Transverse colon (tissue), 4 donors: ENCODE measurements at regions not wholly inside any gene's neighbourhood (a gene's known extent, or its start where the extent isn't known, plus 50 kb on each side); places are given as distances from the start of the nearest gene placed in this dataset.

ENCODE experiments used
- DNase-seq: peaks from one replicate; pipeline ENCODE4 v3.0.0-alpha.2; 2019
- H3K27ac ChIP-seq, 4 donors: fragments of 200-600 bp; sonication (generic); 2 replicates each; pipeline ENCODE4 v1.5.1; 2016 to 2018; ENCODE audit warnings: inconsistent platforms in 4 of 4
- H3K27me3 ChIP-seq: fragments of 200-600 bp; sonication (generic); 2 replicates; pipeline ENCODE4 v1.5.1; 2017; ENCODE audit warnings: inconsistent platforms
- H3K36me3 ChIP-seq, 4 donors: fragments of 200-600 bp; sonication (generic); 2 replicates each; pipeline ENCODE4 v1.5.1; 2017 to 2019; ENCODE audit warnings: inconsistent platforms in 4 of 4
- H3K4me1 ChIP-seq, 4 donors: fragments of 200-600 bp; sonication (generic); 2 replicates each; pipeline ENCODE4 v1.5.1; 2017 to 2020; ENCODE audit warnings: inconsistent platforms in 4 of 4
- H3K4me3 ChIP-seq, 4 donors: fragments of 200-600 bp; sonication (generic); 1 replicate in 1 of 4; 2 replicates in 3 of 4; pipeline versions ENCODE4 v1.5.1 to v1.6.1; 2017 to 2019; ENCODE audit warnings: inconsistent platforms in 4 of 4
- H3K9me3 ChIP-seq, 2 donors: fragments of 200-600 bp; sonication (generic); 2 replicates each; pipeline ENCODE4 v1.5.1; 2017 to 2019; ENCODE audit warnings: inconsistent platforms in 2 of 2
- EP300 ChIP-seq: sonication (generic); formaldehyde crosslinking; IDR thresholded peaks from one replicate; pipeline ENCODE4 v1.6.1; 2017; ENCODE audit warnings: antibody characterized with exemption, low read depth
- POLR2A ChIP-seq: fragments of 450-650 bp; IDR thresholded peaks from one replicate; pipeline ENCODE4 v1.6.1; 2016; ENCODE audit warnings: antibody characterized with exemption, mild to moderate bottlenecking, moderate library complexity
- POLR2AphosphoS5 ChIP-seq, 3 donors: sonication (generic); formaldehyde crosslinking; IDR thresholded peaks; one replicate each; pipeline ENCODE4 v1.6.1; 2016; ENCODE audit warnings: antibody characterized with exemption in 3 of 3
- WGBS, 2 donors: methylation state at CpG; one replicate each; pipeline ENCODE4 v1.1.5; 2018; ENCODE audit warnings: low coverage in 1 of 2; 5-methylcytosine and 5-hydroxymethylcytosine counted together
- in situ Hi-C, 4 donors: fragments of 200-750 bp; cut with MboI; loops; one replicate each; pipeline versions ENCODE4 v1.15.0 to v1.15.1; 2017; ENCODE audit warnings: low sequenced_read_pairs in 3 of 4, low pct_ligation_motif_present in 1 of 4, low pct_unique_long_range_greater_than_20kb in 1 of 4
- intact Hi-C: fragments of 100-400 bp; cut with DNase I; formaldehyde crosslinking; loops from one replicate; pipeline ENCODE4 v1.15.1; 2023; ENCODE audit warnings: low total_unique reads
- TF ChIP-seq, protein P1 (sequence below), 5 experiments: fragments of 200-600 bp in 3 of 5; fragments of 450-650 bp in 2 of 5; sonication (generic) in 3 of 5; IDR thresholded peaks; 1 replicate in 2 of 5; 2 replicates in 3 of 5; pipeline ENCODE4 v1.5.1; 2016 to 2017; ENCODE audit warnings: antibody characterized with exemption in 5 of 5, inconsistent platforms in 3 of 5, mild to moderate bottlenecking in 2 of 5, moderate library complexity in 1 of 5

DNA sequence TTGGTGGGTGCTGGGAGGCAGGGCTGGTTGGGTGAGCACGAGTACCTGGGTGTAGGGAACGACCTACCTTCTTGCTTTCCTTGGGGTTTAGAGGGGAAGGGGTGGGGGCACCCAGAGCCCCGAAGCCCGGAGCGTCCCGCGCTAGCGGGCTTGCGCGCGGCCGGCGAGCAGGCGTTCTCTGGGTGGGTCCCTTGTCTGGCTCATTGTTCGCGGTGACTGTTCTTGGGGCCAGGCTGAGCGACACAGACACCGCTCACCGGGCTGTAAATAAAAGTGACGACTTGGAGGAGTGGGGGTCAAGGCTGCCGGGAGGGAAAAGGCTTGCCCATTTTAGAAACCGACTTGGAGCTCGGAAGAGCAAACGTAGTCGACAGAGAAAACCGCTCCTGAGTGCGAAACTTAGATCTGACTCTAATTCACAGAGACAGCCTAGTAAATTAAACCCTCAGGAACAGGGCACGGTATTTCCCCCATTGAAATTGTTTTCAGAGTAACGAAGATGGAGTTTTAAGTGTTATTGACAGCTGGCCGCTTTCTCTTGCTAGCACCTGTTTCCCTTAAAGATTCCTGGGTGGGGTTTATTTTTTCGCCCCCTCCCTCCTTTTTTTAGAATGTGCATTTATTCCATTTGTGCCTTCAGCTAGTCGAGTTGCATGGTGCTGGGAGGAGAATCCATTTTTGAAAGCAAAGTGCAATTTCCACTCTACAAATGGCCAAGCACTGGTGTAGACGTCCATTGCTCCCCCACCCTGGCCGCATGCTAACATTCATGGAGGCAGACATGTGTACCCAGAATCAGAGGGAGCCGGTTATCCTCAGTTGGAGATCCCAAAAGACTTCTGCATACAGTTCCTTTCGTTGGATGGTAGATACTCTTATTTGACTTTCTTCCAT, 532.1 kb upstream of the SEMA6D start:
- Histone ChIP-seq H3K27ac (no peak overlapping the region), H3K36me3 (no peaks in the 10 kb centered on the region), H3K4me3 (peak overlapping the region; percentile 24 to 64 (median 40)), H3K9me3 (no peaks in the 10 kb centered on the region), H3K27me3 (peaks cover 47% of the 10 kb centered on the region), H3K4me1 (peaks cover 0 to 21% (median 10%) of the 10 kb centered on the region in 4 donors)
- WGBS, 2 donors: 22 to 57% methylated on average over 5 to 36 of the region's 36 CpGs
- TF ChIP-seq POLR2A (no peak), POLR2AphosphoS5 (IDR thresholded peaks at IDR 0.05) (no peak), EP300 (no peak)
- TF ChIP-seq, protein P1, sequence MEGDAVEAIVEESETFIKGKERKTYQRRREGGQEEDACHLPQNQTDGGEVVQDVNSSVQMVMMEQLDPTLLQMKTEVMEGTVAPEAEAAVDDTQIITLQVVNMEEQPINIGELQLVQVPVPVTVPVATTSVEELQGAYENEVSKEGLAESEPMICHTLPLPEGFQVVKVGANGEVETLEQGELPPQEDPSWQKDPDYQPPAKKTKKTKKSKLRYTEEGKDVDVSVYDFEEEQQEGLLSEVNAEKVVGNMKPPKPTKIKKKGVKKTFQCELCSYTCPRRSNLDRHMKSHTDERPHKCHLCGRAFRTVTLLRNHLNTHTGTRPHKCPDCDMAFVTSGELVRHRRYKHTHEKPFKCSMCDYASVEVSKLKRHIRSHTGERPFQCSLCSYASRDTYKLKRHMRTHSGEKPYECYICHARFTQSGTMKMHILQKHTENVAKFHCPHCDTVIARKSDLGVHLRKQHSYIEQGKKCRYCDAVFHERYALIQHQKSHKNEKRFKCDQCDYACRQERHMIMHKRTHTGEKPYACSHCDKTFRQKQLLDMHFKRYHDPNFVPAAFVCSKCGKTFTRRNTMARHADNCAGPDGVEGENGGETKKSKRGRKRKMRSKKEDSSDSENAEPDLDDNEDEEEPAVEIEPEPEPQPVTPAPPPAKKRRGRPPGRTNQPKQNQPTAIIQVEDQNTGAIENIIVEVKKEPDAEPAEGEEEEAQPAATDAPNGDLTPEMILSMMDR (IDR thresholded peaks at IDR 0.05): no peak
- DNase-seq: no peak
- intact Hi-C loops: no loop called here
- in situ Hi-C loops: loop anchor here in 3 of 4 donors (25.0 kb wide), 3 partner anchors 802 to 1102 kb away; no protein-coding TSS in a partner anchor

DNA sequence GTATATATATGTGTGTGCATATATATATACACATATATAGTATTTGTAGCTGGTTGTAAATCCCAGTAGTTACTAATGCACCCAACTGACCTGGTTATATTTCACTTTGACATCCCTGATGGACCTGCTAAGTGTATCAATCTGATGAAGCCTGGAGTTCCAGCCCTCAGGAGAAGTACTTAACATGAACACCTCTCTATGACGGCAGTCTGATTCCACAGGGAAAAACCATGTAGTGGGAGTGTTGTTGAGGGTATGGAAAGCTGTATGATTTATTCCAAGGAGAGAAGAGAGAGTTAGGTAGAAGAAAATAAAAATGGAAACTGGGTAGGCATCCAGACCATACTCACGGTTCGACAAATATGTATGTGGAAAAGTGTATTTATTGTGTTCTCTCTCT, 531.2 kb upstream of the SEMA6D start:
- Histone ChIP-seq H3K36me3 (no peaks in the 10 kb centered on the region), H3K4me1 (peaks cover 0 to 21% (median 10%) of the 10 kb centered on the region in 4 donors), H3K27me3 (peaks cover 47% of the 10 kb centered on the region), H3K4me3 (no peak overlapping the region), H3K27ac (no peak overlapping the region), H3K9me3 (no peaks in the 10 kb centered on the region)
- WGBS, 2 donors: 70 to 97% methylated on average over 3 of the region's 3 CpGs
- in situ Hi-C loops (loop anchor here in 3 of 4 donors (25.0 kb wide), 3 partner anchors 801 to 1101 kb away; no protein-coding TSS in a partner anchor), intact Hi-C loops (no loop called here)
- TF ChIP-seq POLR2A (no peak), POLR2AphosphoS5 (IDR thresholded peaks at IDR 0.05) (no peak), EP300 (no peak)
- TF ChIP-seq, protein P1 (IDR thresholded peaks at IDR 0.05): no peak
- DNase-seq: no peak

DNA sequence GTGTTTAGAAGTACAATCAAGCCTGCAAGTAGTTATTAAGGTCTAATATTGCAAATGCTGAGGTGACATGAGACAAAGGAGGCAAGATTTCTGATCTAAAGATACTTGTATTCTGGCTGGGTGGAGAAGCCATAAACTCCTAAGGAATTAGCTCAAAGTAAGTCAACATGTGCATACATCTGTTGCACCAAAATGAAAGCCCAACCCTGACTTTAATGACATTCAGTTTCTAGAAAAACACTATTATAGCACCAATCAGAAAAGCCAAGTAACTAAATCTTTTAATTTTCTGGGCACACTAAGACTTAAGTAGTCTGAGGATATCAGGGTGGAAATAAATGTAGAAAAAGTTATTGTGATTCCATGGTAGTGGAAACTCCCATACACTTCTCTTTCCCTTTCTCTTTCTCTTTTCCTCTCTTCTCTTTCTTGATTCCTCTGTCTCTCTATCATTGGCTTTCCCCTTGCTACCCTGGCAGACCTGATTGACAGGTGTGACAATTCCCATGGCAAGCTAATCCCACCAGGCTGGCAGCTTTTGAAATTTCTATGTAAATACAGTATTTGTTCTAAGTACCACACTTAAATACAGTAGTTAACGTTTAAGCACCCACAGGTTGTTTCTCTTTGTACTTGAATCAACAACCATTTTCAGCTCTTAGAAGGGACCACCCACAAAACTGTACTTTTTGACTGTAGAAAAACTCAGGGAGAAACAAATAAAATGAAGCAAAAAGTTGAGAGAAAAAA, 528.4 kb upstream of the SEMA6D start:
- intact Hi-C loops: no loop called here

More for the DNA sequence above, 528.4 kb upstream of the SEMA6D start:
- H3K4me1 ChIP-seq: peaks cover 0 to 16% (median 7%) of the 10 kb centered on the region in 4 donors
- TF ChIP-seq EP300 (no peak), POLR2A (no peak), POLR2AphosphoS5 (IDR thresholded peaks at IDR 0.05) (no peak)
- TF ChIP-seq, protein P1 (IDR thresholded peaks at IDR 0.05): no peak
- H3K36me3 ChIP-seq: no peaks in the 10 kb centered on the region
- no peak overlapping the region for H3K27ac ChIP-seq
- no peaks in the 10 kb centered on the region for H3K9me3 ChIP-seq
- H3K4me3 ChIP-seq: no peak overlapping the region
- peaks cover 23% of the 10 kb centered on the region for H3K27me3 ChIP-seq
- 34 to 56% methylated on average over 1 of the region's 1 CpG for WGBS, 2 donors
- in situ Hi-C loops: loop anchor here in 3 of 4 donors (25.0 kb wide), 3 partner anchors 798 to 1098 kb away; no protein-coding TSS in a partner anchor
- no peak for DNase-seq
